ENCODE measurements at regions not wholly inside any gene's neighbourhood (a gene's known extent, or its start where the extent isn't known, plus 50 kb on each side); places are given as distances from the start of the nearest gene placed in this dataset.
"Not testable (repeated sequence)": the region's sequence is repeated elsewhere in the genome, so short reads cannot be mapped to it uniquely, and the experiment has no call there.

GRCh38 chr3:197459571-197459970 lies 96.2 kb downstream of the BDH1 start:
- not testable (repeated sequence) for DNase-seq

GRCh38 chr3:197458906-197459470 lies 96.8 kb downstream of the BDH1 start:
- DNase-seq, result no peak

GRCh38 chr3:197458179-197458707 lies 97.5 kb downstream of the BDH1 start:
- peak; percentile 9 for DNase-seq

- peak; percentile 95 for DNase-seq
Measured at GRCh38 chr3:197456261-197457091, 99.3 kb downstream of the BDH1 start.

- not testable (repeated sequence) for DNase-seq
Measured at GRCh38 chr3:197454841-197455240, 100.9 kb downstream of the BDH1 start.

- DNase-seq, result peak; percentile 30
Measured at GRCh38 chr3:197454014-197454413, 101.8 kb downstream of the BDH1 start.

- no peak for DNase-seq
Measured at GRCh38 chr3:197450810-197451209, 105.0 kb downstream of the BDH1 start.

GRCh38 chr3:197450308-197450707 lies 105.5 kb downstream of the BDH1 start:
- DNase-seq, result no peak

GRCh38 chr3:197449181-197449580 lies 106.6 kb downstream of the BDH1 start:
- DNase-seq, result peak; percentile 42

GRCh38 chr3:197447781-197448180 lies 108.0 kb downstream of the BDH1 start:
- not testable (repeated sequence) for DNase-seq

- no peak for DNase-seq
Measured at GRCh38 chr3:197447057-197447456, 108.7 kb downstream of the BDH1 start.

- DNase-seq, result no peak
Measured at GRCh38 chr3:197446700-197447056, 109.1 kb downstream of the BDH1 start.

GRCh38 chr3:197445896-197446699 lies 109.7 kb downstream of the BDH1 start:
- no peak for DNase-seq

GRCh38 chr3:197444793-197445379 lies 110.9 kb downstream of the BDH1 start:
- DNase-seq, result no peak

GRCh38 chr3:197443506-197443905 lies 112.3 kb downstream of the BDH1 start:
- DNase-seq, result no peak

GRCh38 chr3:197440717-197441303 lies 115.0 kb downstream of the BDH1 start:
- DNase-seq, result no peak

GRCh38 chr3:197438906-197439305 lies 116.9 kb downstream of the BDH1 start:
- DNase-seq, result no peak

GRCh38 chr3:197435426-197435825 lies 120.3 kb downstream of the BDH1 start:
- no peak for DNase-seq

- DNase-seq, result no peak
Measured at GRCh38 chr3:197434830-197435229, 120.9 kb downstream of the BDH1 start.

GRCh38 chr3:197432384-197433127 lies 123.2 kb downstream of the BDH1 start:
- DNase-seq, result no peak

GRCh38 chr3:197431346-197431910 lies 124.3 kb downstream of the BDH1 start:
- peak; percentile 65 for DNase-seq

GRCh38 chr3:197430934-197431333 lies 124.8 kb downstream of the BDH1 start:
- DNase-seq, result peak; percentile 66

Data from fibroblast of skin of right biceps (primary cell).